ENCODE measurements at regions not wholly inside any gene's neighbourhood (a gene's known extent, or its start where the extent isn't known, plus 50 kb on each side); places are given as distances from the start of the nearest gene placed in this dataset.

DNA sequence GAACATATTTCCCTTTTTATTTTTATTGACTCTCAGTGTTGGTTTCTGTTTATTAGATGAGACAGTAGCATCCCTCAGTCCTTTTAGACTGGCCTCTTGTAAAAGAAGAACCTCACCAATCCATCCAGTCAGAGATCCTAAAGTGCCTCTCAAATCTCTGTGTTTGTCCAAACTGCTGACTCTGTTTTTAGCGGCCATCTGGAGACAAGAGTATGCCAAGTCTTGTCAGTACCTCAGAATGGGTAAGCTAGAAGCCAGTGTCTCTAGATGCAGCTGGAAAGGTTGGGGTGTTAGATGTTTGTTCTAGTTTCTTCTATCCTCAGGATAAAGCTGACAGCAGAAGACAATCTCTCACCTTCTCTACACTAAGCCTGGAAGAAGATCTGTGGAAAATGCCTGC is 537.7 kb upstream of the ZNF385D start:
- intact Hi-C loops (cut with micrococcal nuclease) = no loop called here
- TF ChIP-seq, protein P1, sequence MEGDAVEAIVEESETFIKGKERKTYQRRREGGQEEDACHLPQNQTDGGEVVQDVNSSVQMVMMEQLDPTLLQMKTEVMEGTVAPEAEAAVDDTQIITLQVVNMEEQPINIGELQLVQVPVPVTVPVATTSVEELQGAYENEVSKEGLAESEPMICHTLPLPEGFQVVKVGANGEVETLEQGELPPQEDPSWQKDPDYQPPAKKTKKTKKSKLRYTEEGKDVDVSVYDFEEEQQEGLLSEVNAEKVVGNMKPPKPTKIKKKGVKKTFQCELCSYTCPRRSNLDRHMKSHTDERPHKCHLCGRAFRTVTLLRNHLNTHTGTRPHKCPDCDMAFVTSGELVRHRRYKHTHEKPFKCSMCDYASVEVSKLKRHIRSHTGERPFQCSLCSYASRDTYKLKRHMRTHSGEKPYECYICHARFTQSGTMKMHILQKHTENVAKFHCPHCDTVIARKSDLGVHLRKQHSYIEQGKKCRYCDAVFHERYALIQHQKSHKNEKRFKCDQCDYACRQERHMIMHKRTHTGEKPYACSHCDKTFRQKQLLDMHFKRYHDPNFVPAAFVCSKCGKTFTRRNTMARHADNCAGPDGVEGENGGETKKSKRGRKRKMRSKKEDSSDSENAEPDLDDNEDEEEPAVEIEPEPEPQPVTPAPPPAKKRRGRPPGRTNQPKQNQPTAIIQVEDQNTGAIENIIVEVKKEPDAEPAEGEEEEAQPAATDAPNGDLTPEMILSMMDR (IDR thresholded peaks at IDR 0.05; ENCODE audit: unreplicated experiment) = no peak
- Mint-ChIP-seq H3K27me3 (ENCODE audit: insufficient read depth, unreplicated experiment) (no peaks in the 10 kb centered on the region), H3K36me3 (ENCODE audit: insufficient read depth, unreplicated experiment) (no peaks in the 10 kb centered on the region), H3K4me3 (ENCODE audit: unreplicated experiment) (no peak overlapping the region), H3K27ac (ENCODE audit: low read depth, unreplicated experiment) (no peak overlapping the region), H3K9me3 (ENCODE audit: unreplicated experiment) (no peaks in the 10 kb centered on the region), H3K4me1 (ENCODE audit: insufficient read depth, unreplicated experiment) (peaks cover 15% of the 10 kb centered on the region)
- BruUV-seq (replicated peaks) = no TSS peak
- no peak for DNase-seq (ENCODE audit: unreplicated experiment)
- CTCF ChIA-PET = no interaction called here
- POLR2A ChIA-PET = no interaction called here

- Mint-ChIP-seq H3K4me3 (ENCODE audit: unreplicated experiment) (no peak overlapping the region), H3K9me3 (ENCODE audit: unreplicated experiment) (no peaks in the 10 kb centered on the region), H3K27me3 (ENCODE audit: insufficient read depth, unreplicated experiment) (no peaks in the 10 kb centered on the region), H3K36me3 (ENCODE audit: insufficient read depth, unreplicated experiment) (no peaks in the 10 kb centered on the region), H3K27ac (ENCODE audit: low read depth, unreplicated experiment) (no peak overlapping the region), H3K4me1 (ENCODE audit: insufficient read depth, unreplicated experiment) (peaks cover 16% of the 10 kb centered on the region)
- TF ChIP-seq, protein P1 (IDR thresholded peaks at IDR 0.05; ENCODE audit: unreplicated experiment) = no peak
- POLR2A ChIA-PET = no interaction called here
- intact Hi-C loops (cut with micrococcal nuclease) = no loop called here
- CTCF ChIA-PET = interaction anchor here (0.7 to 1.2 kb wide), 2 partner anchors 98 to 109 kb away, joined by 3 to 5 read pairs; no protein-coding TSS in a partner anchor
- no peak for DNase-seq (ENCODE audit: unreplicated experiment)
- no TSS peak for BruUV-seq (replicated peaks)
Observed at GRCh38 chr3:22292681-22293080, 541.7 kb upstream of the ZNF385D start.

DNA sequence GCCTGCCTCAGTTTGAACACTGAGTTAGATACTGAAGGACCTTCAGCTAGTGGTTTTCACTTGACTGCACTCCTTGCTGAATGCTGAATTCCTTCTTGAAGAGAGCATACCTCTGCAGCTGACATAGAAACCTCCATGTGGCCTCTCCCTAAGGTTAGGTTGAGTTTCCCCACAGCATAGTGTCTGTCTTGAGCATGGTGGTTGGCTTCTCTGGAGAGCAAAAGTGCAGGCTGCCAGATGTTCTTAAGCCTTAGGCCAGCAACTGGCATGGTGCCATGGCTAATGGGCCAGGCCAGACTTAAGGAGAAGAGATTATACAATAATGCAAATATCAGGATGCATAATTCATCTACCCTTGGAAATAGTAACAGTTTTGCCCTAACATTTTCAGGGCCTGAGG is 545.6 kb upstream of the ZNF385D start:
- TF ChIP-seq, protein P1 (IDR thresholded peaks at IDR 0.05; ENCODE audit: unreplicated experiment) = no peak
- intact Hi-C loops (cut with micrococcal nuclease) = no loop called here
- no TSS peak for BruUV-seq (replicated peaks)
- peaks cover 13% of the 10 kb centered on the region for H3K9me3 Mint-ChIP-seq (ENCODE audit: unreplicated experiment)
- ChIA-PET CTCF (interaction anchor here (0.6 kb wide), 1 partner anchor 11 kb away, joined by 3 read pairs; no protein-coding TSS in a partner anchor), POLR2A (no interaction called here)
- peaks cover 16% of the 10 kb centered on the region for H3K4me1 Mint-ChIP-seq (ENCODE audit: insufficient read depth, unreplicated experiment)
- H3K36me3 Mint-ChIP-seq (ENCODE audit: insufficient read depth, unreplicated experiment) = no peaks in the 10 kb centered on the region
- DNase-seq (ENCODE audit: unreplicated experiment) = peak; percentile 64
- no peak overlapping the region for H3K27ac Mint-ChIP-seq (ENCODE audit: low read depth, unreplicated experiment)
- H3K27me3 Mint-ChIP-seq (ENCODE audit: insufficient read depth, unreplicated experiment) = no peaks in the 10 kb centered on the region
- no peak overlapping the region for H3K4me3 Mint-ChIP-seq (ENCODE audit: unreplicated experiment)

DNA sequence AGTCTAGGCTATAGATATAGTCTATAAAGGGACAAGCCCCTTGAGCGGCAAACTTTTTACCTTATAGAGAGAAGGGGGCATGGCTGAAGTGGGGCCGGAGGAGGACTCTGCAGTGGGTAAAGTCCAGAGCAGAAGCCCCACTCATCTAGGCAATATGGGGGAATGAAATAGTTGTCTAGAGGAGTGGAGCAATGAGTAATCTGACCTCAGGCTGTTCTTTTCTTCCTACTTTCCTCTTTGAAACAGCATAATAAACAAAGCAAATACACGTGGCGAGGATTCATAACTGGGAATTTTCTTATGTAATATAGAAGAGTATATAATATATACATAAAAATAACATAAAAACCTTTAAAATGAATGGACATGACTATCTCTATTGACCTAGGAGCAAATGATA is 546.4 kb upstream of the ZNF385D start:
- TF ChIP-seq, protein P1 (IDR thresholded peaks at IDR 0.05; ENCODE audit: unreplicated experiment) = no peak
- no peaks in the 10 kb centered on the region for H3K27me3 Mint-ChIP-seq (ENCODE audit: insufficient read depth, unreplicated experiment)
- peak; percentile 53 for DNase-seq (ENCODE audit: unreplicated experiment)

More for the DNA sequence above, 546.4 kb upstream of the ZNF385D start:
- no peaks in the 10 kb centered on the region for H3K36me3 Mint-ChIP-seq (ENCODE audit: insufficient read depth, unreplicated experiment)
- ChIA-PET POLR2A (interaction anchor here (0.5 kb wide), 1 partner anchor 108 kb away, joined by 3 read pairs; no protein-coding TSS in a partner anchor), CTCF (no interaction called here)
- intact Hi-C loops (cut with micrococcal nuclease) = no loop called here
- H3K27ac Mint-ChIP-seq (ENCODE audit: low read depth, unreplicated experiment) = no peak overlapping the region
- H3K9me3 Mint-ChIP-seq (ENCODE audit: unreplicated experiment) = peaks cover 13% of the 10 kb centered on the region
- H3K4me3 Mint-ChIP-seq (ENCODE audit: unreplicated experiment) = no peak overlapping the region
- H3K4me1 Mint-ChIP-seq (ENCODE audit: insufficient read depth, unreplicated experiment) = peaks cover 16% of the 10 kb centered on the region
- BruUV-seq (replicated peaks) = no TSS peak

All from MCF 10A (cell line).